Ishikawa (cell line): ENCODE measurements at regions not wholly inside any gene's neighbourhood (a gene's known extent, or its start where the extent isn't known, plus 50 kb on each side); places are given as distances from the start of the nearest gene placed in this dataset.

Source experiments
- CEBPB ChIP-seq: IDR thresholded peaks from 2 replicates; pipeline ENCODE4 v1.6.1; 2012
- CREB1 ChIP-seq: IDR thresholded peaks from 2 replicates; pipeline ENCODE4 v1.6.1; 2012; ENCODE audit warnings: low read depth
- EGR1 ChIP-seq: IDR thresholded peaks from 2 replicates; pipeline ENCODE4 v1.6.1; 2012
- EP300 ChIP-seq: IDR thresholded peaks from 2 replicates; pipeline ENCODE4 v1.6.1; 2012; ENCODE audit warnings: borderline replicate concordance
- FOXM1 ChIP-seq: IDR thresholded peaks from 2 replicates; pipeline ENCODE4 v1.6.1; 2012; ENCODE audit warnings: low read depth, borderline replicate concordance
- MAX ChIP-seq: IDR thresholded peaks from 2 replicates; pipeline ENCODE4 v1.6.1; 2012
- NFIC ChIP-seq: IDR thresholded peaks from 2 replicates; pipeline ENCODE4 v1.6.1; 2012
- RAD21 ChIP-seq: IDR thresholded peaks from 2 replicates; pipeline ENCODE4 v1.6.1; 2012; ENCODE audit warnings: low read depth
- REST ChIP-seq: IDR thresholded peaks from 2 replicates; pipeline ENCODE4 v1.6.1; 2012; ENCODE audit warnings: low read depth, mild to moderate bottlenecking
- TAF1 ChIP-seq: IDR thresholded peaks from 2 replicates; pipeline ENCODE4 v1.6.1; 2012; ENCODE audit warnings: low read depth, mild to moderate bottlenecking
- TCF12 ChIP-seq: IDR thresholded peaks from 2 replicates; pipeline ENCODE4 v1.6.1; 2012; ENCODE audit warnings: low read depth
- TEAD4 ChIP-seq: IDR thresholded peaks from 2 replicates; pipeline ENCODE4 v1.6.1; 2012
- USF1 ChIP-seq: IDR thresholded peaks from 2 replicates; pipeline ENCODE4 v1.6.1; 2012
- YY1 ChIP-seq: IDR thresholded peaks from 2 replicates; pipeline ENCODE4 v1.6.1; 2012; ENCODE audit warnings: low read depth
- ZBTB7A ChIP-seq: IDR thresholded peaks from 2 replicates; pipeline ENCODE4 v1.6.1; 2012; ENCODE audit warnings: low read depth

GRCh38 chr1:36622741-36623648 is 140.3 kb upstream of the CSF3R start:
- TF ChIP-seq ZBTB7A (no peak), CEBPB (no peak), CREB1 (no peak), REST (no peak)

GRCh38 chr1:36621531-36621930 is 138.8 kb upstream of the CSF3R start:
- TF ChIP-seq USF1 (no peak), TEAD4 (no peak), EGR1 (no peak), CEBPB (no peak), MAX (no peak), TAF1 (no peak), NFIC (no peak), EP300 (no peak), RAD21 (no peak), FOXM1 (no peak), ZBTB7A (no peak)

DNA sequence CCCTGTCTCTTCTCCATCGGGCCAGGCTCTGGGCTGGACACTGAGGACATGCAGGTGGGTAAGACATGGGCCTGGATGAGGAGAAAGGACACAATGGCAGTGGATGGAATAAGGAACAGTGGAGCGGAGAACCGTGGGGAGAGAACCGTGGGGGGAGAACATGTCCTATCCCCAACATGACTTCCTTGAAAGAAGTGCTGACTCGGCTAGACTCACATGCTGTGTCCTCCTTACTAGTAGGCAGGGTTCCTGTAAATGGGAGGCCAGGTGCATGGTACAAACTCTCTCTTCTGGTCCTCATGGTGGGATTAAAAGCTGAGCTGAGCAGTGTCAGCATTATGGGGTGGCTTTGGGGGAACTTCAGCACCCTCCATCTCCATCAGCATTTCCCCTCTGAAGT is 137.4 kb upstream of the CSF3R start:
- TF ChIP-seq EGR1 (no peak), CREB1 (no peak), TAF1 (no peak), YY1 (no peak), EP300 (no peak), CEBPB (no peak), NFIC (no peak), TCF12 (no peak), FOXM1 (no peak), MAX (no peak), RAD21 (no peak), REST (no peak), TEAD4 (no peak), ZBTB7A (no peak), USF1 (no peak)

GRCh38 chr1:36614991-36615390 is 132.3 kb upstream of the CSF3R start:
- no peak for TF ChIP-seq FOXM1

DNA sequence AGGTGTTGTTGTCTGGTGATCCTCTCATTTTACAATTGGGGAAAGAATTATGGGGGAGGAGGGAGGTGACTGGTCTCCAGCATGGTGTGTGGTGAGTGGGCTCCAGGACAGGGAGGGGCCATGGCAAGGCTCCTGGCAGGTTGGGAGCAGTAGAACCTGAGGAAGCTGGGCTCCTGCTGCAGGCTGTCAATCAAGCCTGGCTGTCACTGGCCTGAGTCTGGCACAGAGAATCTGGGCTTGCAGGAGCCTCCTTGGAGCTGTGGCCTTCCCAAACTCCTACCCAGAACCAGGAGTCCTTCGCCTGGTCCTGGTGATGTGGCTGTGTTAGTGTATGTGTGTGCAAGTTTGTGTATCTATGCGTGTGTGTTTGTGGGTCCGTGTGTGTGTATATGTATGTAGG is 131.9 kb upstream of the CSF3R start:
- no peak for TF ChIP-seq ZBTB7A
- TF ChIP-seq EGR1, result no peak
- no peak for TF ChIP-seq YY1
- no peak for TF ChIP-seq CEBPB
- no peak for TF ChIP-seq USF1
- no peak for TF ChIP-seq EP300
- no peak for TF ChIP-seq FOXM1
- no peak for TF ChIP-seq CREB1
- no peak for TF ChIP-seq MAX
- TF ChIP-seq NFIC, result no peak
- no peak for TF ChIP-seq TEAD4
- no peak for TF ChIP-seq TAF1

DNA sequence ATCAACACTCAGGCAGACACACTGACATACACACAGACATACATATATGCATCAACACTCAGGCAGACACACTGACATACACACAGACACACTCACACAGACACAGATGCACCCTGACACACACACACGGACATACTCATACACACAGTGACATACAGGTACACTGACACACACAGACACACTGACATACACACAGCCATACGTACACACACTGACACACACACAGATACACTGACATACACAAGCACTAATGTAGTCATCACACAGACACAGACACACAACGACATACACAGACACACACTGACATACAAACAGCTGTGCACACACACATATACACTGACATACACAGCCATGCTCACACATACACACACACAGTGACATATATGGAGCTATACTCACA is 131.0 kb upstream of the CSF3R start:
- TF ChIP-seq RAD21 (no peak), TEAD4 (no peak)
